WTC11 (cell line): ENCODE measurements at regions not wholly inside any gene's neighbourhood (a gene's known extent, or its start where the extent isn't known, plus 50 kb on each side); places are given as distances from the start of the nearest gene placed in this dataset.
"Not testable (repeated sequence)": the region's sequence is repeated elsewhere in the genome, so short reads cannot be mapped to it uniquely, and the experiment has no call there.

ENCODE experiments used
- ATAC-seq: fragments of 200-7000 bp; cut with Tn5 transposase; 2 replicates; pipeline ENCODE4 v1.10.0; 2021; ENCODE audit warnings: mild to moderate bottlenecking, moderate library complexity
- CTCF ChIA-PET: fragments of 300-600 bp; sonication (Branson Sonifier 250); formaldehyde crosslinking; loops from one replicate; lab custom pipeline; 2021; ENCODE audit warnings: antibody characterized with exemption; lab: Charles Lee
- POLR2A ChIA-PET: fragments of 350-600 bp; sonication (Branson Sonifier 250); formaldehyde crosslinking; loops from one replicate; lab custom pipeline; 2021; ENCODE audit warnings: antibody characterized with exemption; lab: Charles Lee
- DNase-seq: peaks from one replicate; pipeline ENCODE4 v3.0.0; 2021; ENCODE audit warnings: low spot score
- H3K27ac Mint-ChIP-seq: 2 replicates; pipeline ENCODE4 v1.8.0; 2021; ENCODE audit warnings: mixed read lengths
- H3K27me3 Mint-ChIP-seq: 2 replicates; pipeline ENCODE4 v1.8.0; 2021; ENCODE audit warnings: low read depth, mild to moderate bottlenecking, moderate library complexity, mixed read lengths
- H3K36me3 Mint-ChIP-seq: 2 replicates; pipeline ENCODE4 v1.8.0; 2021; ENCODE audit warnings: mixed read lengths
- H3K4me1 Mint-ChIP-seq: 2 replicates; pipeline ENCODE4 v1.8.0; 2022; ENCODE audit warnings: mixed read lengths
- H3K4me3 Mint-ChIP-seq: 2 replicates; pipeline ENCODE4 v1.8.0; 2021; ENCODE audit warnings: mild to moderate bottlenecking, moderate library complexity, mixed read lengths
- H3K9me3 Mint-ChIP-seq: 2 replicates; pipeline ENCODE4 v1.8.0; 2021; ENCODE audit warnings: mixed read lengths
- FOXP1 ChIP-seq: sonication (generic); formaldehyde crosslinking; IDR thresholded peaks from 2 replicates; pipeline ENCODE4 v1.8.0; 2022; ENCODE audit warnings: missing genetic modification reagents, mild to moderate bottlenecking, moderate library complexity, borderline replicate concordance
- IRF2 ChIP-seq: sonication (generic); formaldehyde crosslinking; IDR thresholded peaks from 2 replicates; pipeline ENCODE4 v1.8.0; 2022; ENCODE audit warnings: low read depth, missing genetic modification reagents, borderline replicate concordance
- MYBL2 ChIP-seq: sonication (generic); formaldehyde crosslinking; IDR thresholded peaks from 2 replicates; pipeline ENCODE4 v1.8.1; 2023; ENCODE audit warnings: mild to moderate bottlenecking, moderate library complexity, missing genetic modification reagents
- NFE2L1 ChIP-seq: sonication (generic); formaldehyde crosslinking; IDR thresholded peaks from 2 replicates; pipeline ENCODE4 v1.8.1; 2023; ENCODE audit warnings: missing genetic modification reagents
- SMAD4 ChIP-seq: sonication (generic); formaldehyde crosslinking; IDR thresholded peaks from 2 replicates; pipeline ENCODE4 v1.8.0; 2022; ENCODE audit warnings: mild to moderate bottlenecking, missing genetic modification reagents
- ZNF263 ChIP-seq: sonication (generic); formaldehyde crosslinking; IDR thresholded peaks from 2 replicates; pipeline ENCODE4 v1.8.1; 2022; ENCODE audit warnings: low read depth, mild to moderate bottlenecking, moderate library complexity, missing genetic modification reagents
- ZNF317 ChIP-seq: sonication (generic); formaldehyde crosslinking; IDR thresholded peaks from 2 replicates; pipeline ENCODE4 v1.8.1; 2023; ENCODE audit warnings: low read depth, mild to moderate bottlenecking, moderate library complexity, missing genetic modification reagents, borderline replicate concordance
- TF ChIP-seq, protein P1 (sequence below): sonication (generic); formaldehyde crosslinking; IDR thresholded peaks from 2 replicates; pipeline ENCODE4 v1.8.0; 2022; ENCODE audit warnings: mild to moderate bottlenecking, missing genetic modification reagents
- TF ChIP-seq, protein P2 (sequence below): sonication (generic); formaldehyde crosslinking; IDR thresholded peaks from 2 replicates; pipeline ENCODE4 v1.8.0; 2023; ENCODE audit warnings: missing genetic modification reagents, mild to moderate bottlenecking, borderline replicate concordance
- TF ChIP-seq, protein P3 (sequence below): fragments of 200-600 bp; IDR thresholded peaks from 2 replicates; pipeline ENCODE4 v1.8.0; 2022; ENCODE audit warnings: antibody characterized with exemption
- TF ChIP-seq, protein P4 (sequence below): sonication (generic); formaldehyde crosslinking; IDR thresholded peaks from 2 replicates; pipeline ENCODE4 v1.8.1; 2022; ENCODE audit warnings: missing genetic modification reagents, borderline replicate concordance
- TF ChIP-seq, protein P5 (sequence below): sonication (generic); formaldehyde crosslinking; IDR thresholded peaks from 2 replicates; pipeline ENCODE4 v1.8.1; 2022; ENCODE audit warnings: low read depth, missing genetic modification reagents, borderline replicate concordance

DNA sequence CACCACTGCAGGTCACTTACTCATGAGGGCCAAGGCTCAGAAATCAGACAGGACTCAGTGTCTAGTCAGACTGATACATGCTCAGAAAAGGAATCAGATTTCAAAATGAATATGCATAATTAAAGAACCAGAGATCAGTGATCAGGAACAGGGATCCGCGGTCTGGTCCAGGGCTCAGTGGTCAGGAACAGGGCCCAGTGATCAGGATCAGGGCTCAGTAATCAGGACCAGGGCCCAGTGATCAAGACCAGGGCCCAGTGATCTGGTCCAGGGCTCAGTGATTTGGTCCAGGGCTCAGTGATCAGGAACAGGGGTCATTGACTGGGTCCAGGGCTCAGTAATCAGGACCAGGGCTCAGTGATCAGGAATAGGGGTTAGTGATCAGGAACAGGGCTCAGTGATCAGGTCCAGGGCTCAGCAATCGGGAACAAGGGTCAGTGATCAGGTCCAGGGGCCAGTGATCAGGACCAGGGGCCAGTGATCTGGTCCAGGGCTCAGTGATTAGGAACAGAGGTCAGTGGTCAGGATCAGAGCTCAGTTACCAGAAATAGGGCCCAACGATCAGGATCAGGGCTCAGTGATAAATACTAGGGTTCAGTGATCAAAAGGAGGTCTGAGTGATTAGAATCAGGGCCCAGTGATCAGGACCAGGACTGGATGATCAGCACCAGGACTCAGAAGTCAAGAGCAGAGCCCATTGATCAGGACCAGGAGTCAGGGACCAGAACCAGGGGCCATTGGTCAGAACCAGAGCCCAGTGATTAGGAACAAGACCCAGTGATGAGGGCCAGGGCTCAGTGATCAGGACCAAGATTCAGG, 175.3 kb downstream of the TMEM121 start (continued):
- TF ChIP-seq, protein P1, sequence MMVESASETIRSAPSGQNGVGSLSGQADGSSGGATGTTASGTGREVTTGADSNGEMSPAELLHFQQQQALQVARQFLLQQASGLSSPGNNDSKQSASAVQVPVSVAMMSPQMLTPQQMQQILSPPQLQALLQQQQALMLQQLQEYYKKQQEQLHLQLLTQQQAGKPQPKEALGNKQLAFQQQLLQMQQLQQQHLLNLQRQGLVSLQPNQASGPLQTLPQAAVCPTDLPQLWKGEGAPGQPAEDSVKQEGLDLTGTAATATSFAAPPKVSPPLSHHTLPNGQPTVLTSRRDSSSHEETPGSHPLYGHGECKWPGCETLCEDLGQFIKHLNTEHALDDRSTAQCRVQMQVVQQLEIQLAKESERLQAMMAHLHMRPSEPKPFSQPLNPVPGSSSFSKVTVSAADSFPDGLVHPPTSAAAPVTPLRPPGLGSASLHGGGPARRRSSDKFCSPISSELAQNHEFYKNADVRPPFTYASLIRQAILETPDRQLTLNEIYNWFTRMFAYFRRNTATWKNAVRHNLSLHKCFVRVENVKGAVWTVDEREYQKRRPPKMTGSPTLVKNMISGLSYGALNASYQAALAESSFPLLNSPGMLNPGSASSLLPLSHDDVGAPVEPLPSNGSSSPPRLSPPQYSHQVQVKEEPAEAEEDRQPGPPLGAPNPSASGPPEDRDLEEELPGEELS = no peak
- no peak for TF ChIP-seq SMAD4
- TF ChIP-seq, all 79 proteins: peak for 0

DNA sequence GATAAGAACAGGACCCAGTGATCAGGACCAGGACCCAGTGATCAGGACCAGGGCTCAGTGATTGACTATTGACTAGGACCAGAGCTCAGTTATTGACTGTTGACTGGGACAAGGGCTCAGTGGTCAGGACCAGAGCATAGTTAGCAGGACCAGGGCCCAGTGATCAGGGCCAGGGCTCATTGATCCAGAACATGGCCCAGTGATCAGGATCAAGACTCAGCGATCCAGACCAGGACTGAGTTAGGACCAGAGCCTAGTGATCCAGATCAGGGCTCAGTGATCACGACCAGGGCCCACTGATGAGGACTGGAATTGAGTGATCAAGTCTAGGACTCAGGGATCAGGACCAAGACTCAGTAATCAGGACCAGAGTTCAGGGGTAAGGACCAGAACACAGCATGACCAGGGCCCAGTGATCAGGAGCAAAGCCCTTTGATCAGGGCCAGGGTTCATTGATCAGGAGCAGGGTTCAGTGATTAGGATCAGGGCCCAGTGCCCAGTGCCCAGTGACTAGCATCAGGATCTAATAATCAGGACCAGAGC, 176.0 kb downstream of the TMEM121 start:
- ATAC-seq (no peak), DNase-seq (no peak)
- no peaks in the 10 kb centered on the region for H3K4me1 Mint-ChIP-seq
- no peak overlapping the region for H3K4me3 Mint-ChIP-seq
- peaks cover 34% of the 10 kb centered on the region for H3K36me3 Mint-ChIP-seq
- H3K27ac Mint-ChIP-seq = no peak overlapping the region
- peaks cover 42% of the 10 kb centered on the region for H3K9me3 Mint-ChIP-seq
- CTCF ChIA-PET = no interaction called here
- TF ChIP-seq FOXP1 (CRISPR knock-in tag) (no peak), NFE2L1 (no peak), ZNF263 (CRISPR knock-in tag) (no peak), MYBL2 (CRISPR knock-in tag) (no peak), IRF2 (CRISPR knock-in tag) (no peak), ZNF317 (CRISPR knock-in tag) (no peak)
- TF ChIP-seq, protein P1 = no peak
- TF ChIP-seq, protein P2, sequence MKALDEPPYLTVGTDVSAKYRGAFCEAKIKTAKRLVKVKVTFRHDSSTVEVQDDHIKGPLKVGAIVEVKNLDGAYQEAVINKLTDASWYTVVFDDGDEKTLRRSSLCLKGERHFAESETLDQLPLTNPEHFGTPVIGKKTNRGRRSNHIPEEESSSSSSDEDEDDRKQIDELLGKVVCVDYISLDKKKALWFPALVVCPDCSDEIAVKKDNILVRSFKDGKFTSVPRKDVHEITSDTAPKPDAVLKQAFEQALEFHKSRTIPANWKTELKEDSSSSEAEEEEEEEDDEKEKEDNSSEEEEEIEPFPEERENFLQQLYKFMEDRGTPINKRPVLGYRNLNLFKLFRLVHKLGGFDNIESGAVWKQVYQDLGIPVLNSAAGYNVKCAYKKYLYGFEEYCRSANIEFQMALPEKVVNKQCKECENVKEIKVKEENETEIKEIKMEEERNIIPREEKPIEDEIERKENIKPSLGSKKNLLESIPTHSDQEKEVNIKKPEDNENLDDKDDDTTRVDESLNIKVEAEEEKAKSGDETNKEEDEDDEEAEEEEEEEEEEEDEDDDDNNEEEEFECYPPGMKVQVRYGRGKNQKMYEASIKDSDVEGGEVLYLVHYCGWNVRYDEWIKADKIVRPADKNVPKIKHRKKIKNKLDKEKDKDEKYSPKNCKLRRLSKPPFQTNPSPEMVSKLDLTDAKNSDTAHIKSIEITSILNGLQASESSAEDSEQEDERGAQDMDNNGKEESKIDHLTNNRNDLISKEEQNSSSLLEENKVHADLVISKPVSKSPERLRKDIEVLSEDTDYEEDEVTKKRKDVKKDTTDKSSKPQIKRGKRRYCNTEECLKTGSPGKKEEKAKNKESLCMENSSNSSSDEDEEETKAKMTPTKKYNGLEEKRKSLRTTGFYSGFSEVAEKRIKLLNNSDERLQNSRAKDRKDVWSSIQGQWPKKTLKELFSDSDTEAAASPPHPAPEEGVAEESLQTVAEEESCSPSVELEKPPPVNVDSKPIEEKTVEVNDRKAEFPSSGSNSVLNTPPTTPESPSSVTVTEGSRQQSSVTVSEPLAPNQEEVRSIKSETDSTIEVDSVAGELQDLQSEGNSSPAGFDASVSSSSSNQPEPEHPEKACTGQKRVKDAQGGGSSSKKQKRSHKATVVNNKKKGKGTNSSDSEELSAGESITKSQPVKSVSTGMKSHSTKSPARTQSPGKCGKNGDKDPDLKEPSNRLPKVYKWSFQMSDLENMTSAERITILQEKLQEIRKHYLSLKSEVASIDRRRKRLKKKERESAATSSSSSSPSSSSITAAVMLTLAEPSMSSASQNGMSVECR (CRISPR knock-in tag) = no peak
- TF ChIP-seq, protein P3, sequence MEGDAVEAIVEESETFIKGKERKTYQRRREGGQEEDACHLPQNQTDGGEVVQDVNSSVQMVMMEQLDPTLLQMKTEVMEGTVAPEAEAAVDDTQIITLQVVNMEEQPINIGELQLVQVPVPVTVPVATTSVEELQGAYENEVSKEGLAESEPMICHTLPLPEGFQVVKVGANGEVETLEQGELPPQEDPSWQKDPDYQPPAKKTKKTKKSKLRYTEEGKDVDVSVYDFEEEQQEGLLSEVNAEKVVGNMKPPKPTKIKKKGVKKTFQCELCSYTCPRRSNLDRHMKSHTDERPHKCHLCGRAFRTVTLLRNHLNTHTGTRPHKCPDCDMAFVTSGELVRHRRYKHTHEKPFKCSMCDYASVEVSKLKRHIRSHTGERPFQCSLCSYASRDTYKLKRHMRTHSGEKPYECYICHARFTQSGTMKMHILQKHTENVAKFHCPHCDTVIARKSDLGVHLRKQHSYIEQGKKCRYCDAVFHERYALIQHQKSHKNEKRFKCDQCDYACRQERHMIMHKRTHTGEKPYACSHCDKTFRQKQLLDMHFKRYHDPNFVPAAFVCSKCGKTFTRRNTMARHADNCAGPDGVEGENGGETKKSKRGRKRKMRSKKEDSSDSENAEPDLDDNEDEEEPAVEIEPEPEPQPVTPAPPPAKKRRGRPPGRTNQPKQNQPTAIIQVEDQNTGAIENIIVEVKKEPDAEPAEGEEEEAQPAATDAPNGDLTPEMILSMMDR = no peak
- TF ChIP-seq, protein P4, sequence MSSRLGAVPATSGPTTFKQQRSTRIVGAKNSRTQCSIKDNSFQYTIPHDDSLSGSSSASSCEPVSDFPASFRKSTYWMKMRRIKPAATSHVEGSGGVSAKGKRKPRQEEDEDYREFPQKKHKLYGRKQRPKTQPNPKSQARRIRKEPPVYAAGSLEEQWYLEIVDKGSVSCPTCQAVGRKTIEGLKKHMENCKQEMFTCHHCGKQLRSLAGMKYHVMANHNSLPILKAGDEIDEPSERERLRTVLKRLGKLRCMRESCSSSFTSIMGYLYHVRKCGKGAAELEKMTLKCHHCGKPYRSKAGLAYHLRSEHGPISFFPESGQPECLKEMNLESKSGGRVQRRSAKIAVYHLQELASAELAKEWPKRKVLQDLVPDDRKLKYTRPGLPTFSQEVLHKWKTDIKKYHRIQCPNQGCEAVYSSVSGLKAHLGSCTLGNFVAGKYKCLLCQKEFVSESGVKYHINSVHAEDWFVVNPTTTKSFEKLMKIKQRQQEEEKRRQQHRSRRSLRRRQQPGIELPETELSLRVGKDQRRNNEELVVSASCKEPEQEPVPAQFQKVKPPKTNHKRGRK = no peak
- TF ChIP-seq, protein P5, sequence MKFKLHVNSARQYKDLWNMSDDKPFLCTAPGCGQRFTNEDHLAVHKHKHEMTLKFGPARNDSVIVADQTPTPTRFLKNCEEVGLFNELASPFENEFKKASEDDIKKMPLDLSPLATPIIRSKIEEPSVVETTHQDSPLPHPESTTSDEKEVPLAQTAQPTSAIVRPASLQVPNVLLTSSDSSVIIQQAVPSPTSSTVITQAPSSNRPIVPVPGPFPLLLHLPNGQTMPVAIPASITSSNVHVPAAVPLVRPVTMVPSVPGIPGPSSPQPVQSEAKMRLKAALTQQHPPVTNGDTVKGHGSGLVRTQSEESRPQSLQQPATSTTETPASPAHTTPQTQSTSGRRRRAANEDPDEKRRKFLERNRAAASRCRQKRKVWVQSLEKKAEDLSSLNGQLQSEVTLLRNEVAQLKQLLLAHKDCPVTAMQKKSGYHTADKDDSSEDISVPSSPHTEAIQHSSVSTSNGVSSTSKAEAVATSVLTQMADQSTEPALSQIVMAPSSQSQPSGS (CRISPR knock-in tag) = no peak
- POLR2A ChIA-PET = no interaction called here
- peaks cover 10% of the 10 kb centered on the region for H3K27me3 Mint-ChIP-seq

DNA sequence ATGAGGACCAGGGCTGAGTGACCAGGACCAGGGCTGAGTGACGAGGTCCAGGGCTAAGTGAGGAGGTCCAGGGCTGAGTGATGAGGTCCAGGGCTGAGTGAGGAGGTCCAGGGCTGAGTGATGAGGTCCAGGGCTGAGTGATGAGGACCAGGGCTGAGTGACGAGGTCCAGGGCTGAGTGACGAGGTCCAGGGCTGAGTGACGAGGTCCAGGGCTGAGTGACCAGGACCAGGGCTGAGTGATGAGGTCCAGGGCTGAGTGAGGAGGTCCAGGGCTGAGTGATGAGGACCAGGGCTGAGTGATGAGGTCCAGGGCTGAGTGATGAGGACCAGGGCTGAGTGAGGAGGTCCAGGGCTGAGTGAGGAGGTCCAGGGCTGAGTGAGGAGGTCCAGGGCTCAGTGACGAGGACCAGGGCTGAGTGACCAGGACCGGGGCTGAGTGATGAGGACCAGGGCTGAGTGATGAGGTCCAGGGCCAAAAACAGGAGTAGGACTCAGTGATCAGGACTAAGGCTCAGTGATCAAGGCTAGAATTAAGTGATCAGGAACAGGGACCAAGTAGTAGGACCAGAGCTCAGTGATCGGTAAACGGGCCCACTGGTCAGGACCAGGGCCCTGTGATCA, 176.8 kb downstream of the TMEM121 start:
- ATAC-seq, CTCF ChIA-PET, H3K4me3 Mint-ChIP-seq, POLR2A ChIA-PET, DNase-seq, H3K4me1 Mint-ChIP-seq, H3K27me3 Mint-ChIP-seq, H3K27ac Mint-ChIP-seq: not testable (repeated sequence)
- peaks cover 41% of the 10 kb centered on the region for H3K9me3 Mint-ChIP-seq
- H3K36me3 Mint-ChIP-seq = peaks cover 33% of the 10 kb centered on the region

DNA sequence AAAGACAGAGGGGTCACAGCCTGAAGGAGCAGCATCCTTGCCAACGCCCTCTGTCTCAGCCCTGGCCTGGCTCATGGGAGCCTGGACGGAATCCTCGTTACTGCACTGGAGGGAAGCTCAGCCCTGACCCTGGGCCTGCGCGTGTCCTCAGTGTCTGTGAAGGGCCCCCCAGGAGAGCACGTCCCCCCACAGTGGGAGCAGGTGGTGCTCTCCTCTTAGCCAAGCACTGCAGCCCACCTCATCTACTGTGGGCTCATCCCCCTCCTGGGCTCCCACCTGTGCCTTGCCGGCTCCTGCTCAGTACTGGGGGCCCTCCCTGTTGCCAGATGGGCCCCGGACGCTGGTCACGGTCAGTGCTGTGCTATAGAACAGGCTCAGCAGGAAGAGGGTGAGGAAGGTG, 177.7 kb downstream of the TMEM121 start:
- H3K4me1 Mint-ChIP-seq, H3K27ac Mint-ChIP-seq, POLR2A ChIA-PET, CTCF ChIA-PET, ATAC-seq, H3K4me3 Mint-ChIP-seq, DNase-seq, H3K27me3 Mint-ChIP-seq: not testable (repeated sequence)
- Mint-ChIP-seq H3K36me3 (peaks cover 31% of the 10 kb centered on the region), H3K9me3 (peaks cover 38% of the 10 kb centered on the region)
